Natural killer cell (primary cell): ENCODE measurements at regions not wholly inside any gene's neighbourhood (a gene's known extent, or its start where the extent isn't known, plus 50 kb on each side); places are given as distances from the start of the nearest gene placed in this dataset.

Source experiments
- ATAC-seq, 3 donors: fragments of 150-1000 bp in 2 of 3; fragments of 200-7000 bp in 1 of 3; cut with Tn5 transposase; 1 replicate in 1 of 3; 2 replicates in 2 of 3; pipeline ENCODE4 v1.10.0; 2021; ENCODE audit warnings: mild to moderate bottlenecking in 2 of 3, moderate library complexity in 2 of 3
- DNase-seq, 2 donors: peaks; one replicate each; pipeline versions ENCODE4 v3.0.0 to v3.0.0-alpha.2; 2013 to 2021; ENCODE audit warnings: mixed read lengths in 1 of 2
- H3K27ac ChIP-seq: one replicate; pipeline ENCODE4 v1.5.1; 2013; ENCODE audit warnings: mild to moderate bottlenecking, low read length
- H3K27me3 ChIP-seq: one replicate; pipeline ENCODE4 v1.6.1; 2013; ENCODE audit warnings: low read length; ENCODE audit not compliant: control insufficient read depth, insufficient read depth
- H3K36me3 ChIP-seq: one replicate; pipeline ENCODE4 v1.6.1; 2013; ENCODE audit warnings: low read length; ENCODE audit not compliant: control insufficient read depth, insufficient read depth
- H3K4me1 ChIP-seq: one replicate; pipeline ENCODE4 v1.6.1; 2013; ENCODE audit warnings: low read length; ENCODE audit not compliant: control insufficient read depth, insufficient read depth
- H3K4me3 ChIP-seq: one replicate; pipeline ENCODE4 v1.5.1; 2013; ENCODE audit warnings: low read length
- H3K9me3 ChIP-seq: one replicate; pipeline ENCODE4 v1.6.1; 2013; ENCODE audit warnings: low read length; ENCODE audit not compliant: control insufficient read depth, insufficient read depth
- H3K27ac Mint-ChIP-seq, 2 donors: one replicate each; pipeline ENCODE4 v1.8.0; 2022; ENCODE audit warnings: mild to moderate bottlenecking in 2 of 2, mixed read lengths in 2 of 2, moderate library complexity in 1 of 2
- H3K27me3 Mint-ChIP-seq, 2 donors: one replicate each; pipeline ENCODE4 v1.8.0; 2022; ENCODE audit warnings: low read depth in 2 of 2, mixed read lengths in 2 of 2
- H3K36me3 Mint-ChIP-seq: one replicate; pipeline ENCODE4 v1.8.0; 2022; ENCODE audit warnings: mixed read lengths
- H3K4me1 Mint-ChIP-seq, 2 donors: one replicate each; pipeline ENCODE4 v1.8.0; 2022; ENCODE audit warnings: mixed read lengths in 2 of 2
- H3K4me3 Mint-ChIP-seq: one replicate; pipeline ENCODE4 v1.8.0; 2022; ENCODE audit warnings: mild to moderate bottlenecking, moderate library complexity, mixed read lengths
- H3K9me3 Mint-ChIP-seq, 2 donors: one replicate each; pipeline ENCODE4 v1.8.0; 2022; ENCODE audit warnings: mixed read lengths in 2 of 2
- WGBS: methylation state at CpG from one replicate; pipeline ENCODE4 v1.1.7; 2013; ENCODE audit warnings: missing lambda C conversion rate; ENCODE audit not compliant: insufficient coverage; 5-methylcytosine and 5-hydroxymethylcytosine counted together
- intact Hi-C: fragments of 100-400 bp; cut with micrococcal nuclease; formaldehyde crosslinking; loops from one replicate; pipeline ENCODE4 v1.14.2; 2022
- TF ChIP-seq, protein P1 (sequence below): fragments of 200-600 bp; IDR thresholded peaks from one replicate; pipeline ENCODE4 v1.8.0; 2022; ENCODE audit warnings: antibody characterized with exemption

DNA sequence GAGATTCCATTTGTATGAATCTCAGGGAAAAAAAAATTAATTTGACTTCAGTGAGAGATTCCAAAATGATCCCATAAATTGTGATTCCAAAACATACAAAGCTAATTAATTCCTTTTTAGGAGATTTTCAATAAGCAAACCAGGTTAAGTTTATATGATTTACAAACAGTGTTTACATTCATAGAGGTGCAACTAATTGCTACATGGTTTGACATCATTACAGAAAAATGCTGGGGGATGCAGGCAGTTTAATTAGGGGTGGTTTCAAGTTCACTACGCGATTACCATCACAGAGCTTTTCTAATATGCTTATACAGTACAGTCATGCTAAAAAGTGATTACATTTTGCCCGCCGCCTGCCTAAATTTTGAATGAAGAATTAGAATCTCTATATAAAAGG is 143.2 kb upstream of the MGMT start:
- WGBS = no CpG with 5 or more reads among the region's 4 CpGs
- Mint-ChIP-seq H3K27me3 (peaks cover 11 to 42% of the 10 kb centered on the region in 2 donors), H3K9me3 (peaks cover 0 to 2% of the 10 kb centered on the region in 2 donors), H3K27ac (no peak overlapping the region), H3K4me1 (no peaks in the 10 kb centered on the region), H3K4me3 (no peak overlapping the region), H3K36me3 (no peaks in the 10 kb centered on the region)
- TF ChIP-seq, protein P1, sequence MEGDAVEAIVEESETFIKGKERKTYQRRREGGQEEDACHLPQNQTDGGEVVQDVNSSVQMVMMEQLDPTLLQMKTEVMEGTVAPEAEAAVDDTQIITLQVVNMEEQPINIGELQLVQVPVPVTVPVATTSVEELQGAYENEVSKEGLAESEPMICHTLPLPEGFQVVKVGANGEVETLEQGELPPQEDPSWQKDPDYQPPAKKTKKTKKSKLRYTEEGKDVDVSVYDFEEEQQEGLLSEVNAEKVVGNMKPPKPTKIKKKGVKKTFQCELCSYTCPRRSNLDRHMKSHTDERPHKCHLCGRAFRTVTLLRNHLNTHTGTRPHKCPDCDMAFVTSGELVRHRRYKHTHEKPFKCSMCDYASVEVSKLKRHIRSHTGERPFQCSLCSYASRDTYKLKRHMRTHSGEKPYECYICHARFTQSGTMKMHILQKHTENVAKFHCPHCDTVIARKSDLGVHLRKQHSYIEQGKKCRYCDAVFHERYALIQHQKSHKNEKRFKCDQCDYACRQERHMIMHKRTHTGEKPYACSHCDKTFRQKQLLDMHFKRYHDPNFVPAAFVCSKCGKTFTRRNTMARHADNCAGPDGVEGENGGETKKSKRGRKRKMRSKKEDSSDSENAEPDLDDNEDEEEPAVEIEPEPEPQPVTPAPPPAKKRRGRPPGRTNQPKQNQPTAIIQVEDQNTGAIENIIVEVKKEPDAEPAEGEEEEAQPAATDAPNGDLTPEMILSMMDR = no peak
- Histone ChIP-seq H3K4me1 (no peaks in the 10 kb centered on the region), H3K36me3 (no peaks in the 10 kb centered on the region), H3K27ac (no peak overlapping the region), H3K27me3 (no peaks in the 10 kb centered on the region), H3K4me3 (no peak overlapping the region), H3K9me3 (no peaks in the 10 kb centered on the region)
- intact Hi-C loops = no loop called here
- ATAC-seq (no peak), DNase-seq (no peak)

DNA sequence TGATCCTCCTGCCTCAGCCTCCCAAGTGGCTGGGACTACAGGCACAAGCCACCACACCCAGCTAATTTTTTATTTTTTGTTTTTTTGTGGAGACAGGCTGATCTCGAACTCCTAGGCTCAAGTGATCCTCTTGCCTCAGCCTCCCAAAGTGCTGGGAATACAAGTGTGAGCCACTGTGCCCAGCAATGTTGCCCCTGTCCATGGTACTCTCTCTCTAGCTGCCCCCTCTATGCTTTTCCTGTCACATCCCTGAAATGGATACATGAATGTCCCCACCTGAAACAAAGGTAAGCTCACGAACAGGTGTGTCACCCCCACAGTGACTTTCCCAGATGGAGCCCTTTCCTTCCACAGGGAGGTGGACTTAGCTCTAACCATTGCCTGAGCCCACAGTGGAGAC is 141.1 kb upstream of the MGMT start:
- intact Hi-C loops = no loop called here
- Mint-ChIP-seq H3K4me1 (no peaks in the 10 kb centered on the region), H3K9me3 (no peaks in the 10 kb centered on the region), H3K36me3 (no peaks in the 10 kb centered on the region), H3K27me3 (peaks cover 12 to 55% of the 10 kb centered on the region in 2 donors), H3K4me3 (no peak overlapping the region), H3K27ac (no peak overlapping the region)
- Histone ChIP-seq H3K9me3 (no peaks in the 10 kb centered on the region), H3K27me3 (no peaks in the 10 kb centered on the region), H3K36me3 (no peaks in the 10 kb centered on the region), H3K4me1 (no peaks in the 10 kb centered on the region), H3K4me3 (no peak overlapping the region), H3K27ac (no peak overlapping the region)
- 75% methylated on average over 2 of the region's 2 CpGs for WGBS
- ATAC-seq = no peak
- TF ChIP-seq, protein P1 = no peak
- DNase-seq = no peak

DNA sequence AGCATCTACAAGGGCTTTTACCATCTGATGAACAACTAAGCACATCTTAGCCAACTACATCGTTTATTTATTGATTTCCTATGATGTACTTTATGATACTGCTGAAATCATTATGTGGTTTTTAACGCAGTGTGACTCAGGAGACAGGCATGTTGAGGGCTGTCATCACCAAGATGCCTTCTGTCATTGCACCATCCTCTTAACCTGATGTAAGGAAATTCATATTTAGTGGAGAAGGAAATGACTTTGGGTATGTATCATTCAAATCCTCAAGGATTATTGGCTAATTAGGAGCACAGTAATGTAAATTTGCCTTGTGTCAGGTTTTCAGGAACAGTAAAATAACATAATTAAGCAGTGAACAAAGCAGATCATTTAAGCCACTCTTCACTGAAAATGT is 138.5 kb upstream of the MGMT start:
- no peaks in the 10 kb centered on the region for H3K9me3 ChIP-seq
- H3K27ac Mint-ChIP-seq = no peak overlapping the region
- no peaks in the 10 kb centered on the region for H3K36me3 Mint-ChIP-seq
- TF ChIP-seq, protein P1 = no peak
- no peaks in the 10 kb centered on the region for H3K4me1 ChIP-seq
- ATAC-seq = no peak
- no peaks in the 10 kb centered on the region for H3K27me3 ChIP-seq
- H3K36me3 ChIP-seq = no peaks in the 10 kb centered on the region
- no peaks in the 10 kb centered on the region for H3K9me3 Mint-ChIP-seq
- no peak overlapping the region for H3K4me3 Mint-ChIP-seq
- no peaks in the 10 kb centered on the region for H3K4me1 Mint-ChIP-seq
- DNase-seq = no peak
- no peak overlapping the region for H3K27ac ChIP-seq
- 100% methylated on average over 1 of the region's 2 CpGs for WGBS
- no peak overlapping the region for H3K4me3 ChIP-seq
- peaks cover 19 to 62% of the 10 kb centered on the region in 2 donors for H3K27me3 Mint-ChIP-seq
- intact Hi-C loops = no loop called here

DNA sequence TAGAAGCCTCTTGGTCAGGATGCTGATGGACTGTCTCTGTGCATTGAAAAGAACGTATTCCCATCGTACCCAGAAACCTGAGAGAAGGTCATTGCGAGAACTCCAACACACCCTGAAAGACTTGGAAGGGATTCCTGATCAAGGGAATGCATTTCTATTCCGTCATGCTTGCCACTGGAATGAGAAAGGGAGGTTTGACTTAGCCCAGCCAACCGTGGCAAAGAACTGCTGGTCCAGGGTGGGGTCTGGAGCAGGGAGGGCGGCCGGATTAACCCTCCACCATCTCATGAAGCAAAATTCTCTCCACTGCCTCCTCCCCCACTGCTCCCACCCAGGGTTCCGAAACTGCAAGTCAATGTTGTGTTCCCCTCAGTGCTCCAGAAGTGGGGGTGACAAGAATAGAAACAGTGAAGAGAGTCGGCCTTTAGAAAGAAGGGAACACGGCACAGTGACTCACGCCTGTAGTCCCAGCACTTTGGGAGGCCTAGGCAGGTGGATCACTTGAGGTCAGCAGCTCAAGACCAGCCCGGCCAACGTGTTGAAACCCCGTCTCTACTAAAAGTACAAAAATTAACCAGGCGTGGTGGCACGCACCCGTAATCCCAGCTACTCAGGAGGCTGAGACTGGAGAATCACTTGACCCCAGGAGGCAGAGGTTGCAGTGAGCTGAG is 137.5 kb upstream of the MGMT start:
- no peaks in the 10 kb centered on the region for H3K4me1 Mint-ChIP-seq
- no peaks in the 10 kb centered on the region for H3K9me3 ChIP-seq
- TF ChIP-seq, protein P1 = no peak
- H3K4me3 Mint-ChIP-seq = no peak overlapping the region
- intact Hi-C loops = no loop called here
- no peak for DNase-seq
- H3K27ac ChIP-seq = no peak overlapping the region
- H3K4me3 ChIP-seq = no peak overlapping the region
- H3K9me3 Mint-ChIP-seq = no peaks in the 10 kb centered on the region
- 82% methylated on average over 16 of the region's 17 CpGs for WGBS
- H3K36me3 Mint-ChIP-seq = no peaks in the 10 kb centered on the region
- H3K27me3 Mint-ChIP-seq = peaks cover 23 to 66% of the 10 kb centered on the region in 2 donors
- no peak for ATAC-seq
- no peaks in the 10 kb centered on the region for H3K27me3 ChIP-seq
- no peaks in the 10 kb centered on the region for H3K4me1 ChIP-seq
- no peaks in the 10 kb centered on the region for H3K36me3 ChIP-seq
- no peak overlapping the region for H3K27ac Mint-ChIP-seq
